Stimulated activated naive CD4-positive, alpha-beta T cell (primary cell): ENCODE measurements at regions not wholly inside any gene's neighbourhood (a gene's known extent, or its start where the extent isn't known, plus 50 kb on each side); places are given as distances from the start of the nearest gene placed in this dataset.
"Not testable (repeated sequence)": the region's sequence is repeated elsewhere in the genome, so short reads cannot be mapped to it uniquely, and the experiment has no call there.

Source experiments
- DNase-seq, 6 experiments: peaks; one replicate each; lab custom pipeline; 2025; lab: John Stamatoyannopoulos, UW

DNA sequence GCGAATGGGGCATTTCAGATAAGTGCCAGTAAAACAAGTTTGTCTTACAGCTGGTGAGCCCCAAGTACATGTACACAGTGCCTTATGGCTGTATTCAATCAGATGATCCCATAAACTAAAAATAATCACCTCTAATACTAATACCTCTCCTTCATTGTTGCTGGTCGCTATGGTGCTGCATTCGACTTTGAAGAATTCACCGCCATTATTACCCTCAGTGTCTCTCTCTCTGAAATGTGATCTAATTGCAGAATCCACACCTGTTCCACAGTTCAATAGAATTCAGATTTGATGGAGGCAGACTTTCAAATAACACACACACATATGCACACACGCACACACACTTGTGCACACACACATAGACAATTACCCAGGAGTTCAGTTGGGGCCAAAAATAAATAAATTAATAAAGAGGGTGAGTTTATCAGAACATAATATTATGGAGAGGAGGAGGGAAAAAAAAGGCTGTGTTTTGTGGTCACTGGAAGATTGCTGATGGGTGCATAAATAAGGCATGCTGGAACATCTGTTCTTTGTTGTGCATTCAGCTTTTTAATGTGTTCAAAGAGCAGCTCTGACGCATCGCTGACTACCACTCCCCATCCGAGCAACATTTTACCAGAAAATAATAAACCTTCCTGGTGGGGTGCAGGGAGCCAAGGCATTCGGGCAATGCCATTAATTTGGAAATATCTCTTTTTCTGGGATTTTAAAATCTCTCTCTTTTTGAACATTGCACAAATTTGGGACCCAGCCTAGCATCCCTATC lies 235.7 kb downstream of the SATB1 start:
- no peak for DNase-seq

DNA sequence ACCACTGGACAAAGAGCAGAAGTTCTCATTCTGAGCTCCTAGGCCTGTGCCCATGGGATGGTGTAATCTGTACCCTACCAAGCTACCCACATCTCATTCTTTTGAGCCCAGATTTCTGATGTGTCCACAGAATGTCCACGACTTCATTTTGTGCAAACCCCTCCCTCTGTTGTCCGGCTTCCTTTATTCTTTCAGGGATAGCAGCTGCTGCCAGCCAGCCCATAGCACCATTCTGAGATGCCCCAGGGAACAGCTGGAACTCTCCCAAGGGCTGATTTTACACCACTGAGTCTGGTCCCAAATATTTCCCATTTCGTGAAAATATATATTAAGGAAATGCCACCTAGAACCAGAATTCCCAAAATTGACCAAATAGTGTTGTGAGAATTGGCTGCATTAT lies 236.6 kb downstream of the SATB1 start:
- DNase-seq = no peak

DNA sequence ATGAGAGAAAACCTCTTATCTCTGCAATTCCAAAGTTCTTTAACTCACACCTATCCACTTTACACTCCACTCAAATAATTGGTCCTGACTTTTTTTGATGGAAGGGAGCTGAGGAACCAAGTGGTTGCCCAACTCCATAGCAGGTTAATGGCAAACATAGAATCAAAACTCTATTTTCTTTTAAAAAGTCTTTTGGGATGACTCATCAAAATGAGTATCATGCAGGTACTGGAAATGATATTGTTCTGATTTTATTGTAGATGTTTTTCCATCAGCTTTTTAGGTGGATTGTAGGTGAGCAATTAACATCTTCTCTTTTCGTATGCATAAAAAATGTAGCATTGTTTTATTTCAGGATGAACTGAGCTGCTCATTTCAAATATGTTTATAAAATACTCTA lies 239.5 kb downstream of the SATB1 start:
- DNase-seq = no peak

DNA sequence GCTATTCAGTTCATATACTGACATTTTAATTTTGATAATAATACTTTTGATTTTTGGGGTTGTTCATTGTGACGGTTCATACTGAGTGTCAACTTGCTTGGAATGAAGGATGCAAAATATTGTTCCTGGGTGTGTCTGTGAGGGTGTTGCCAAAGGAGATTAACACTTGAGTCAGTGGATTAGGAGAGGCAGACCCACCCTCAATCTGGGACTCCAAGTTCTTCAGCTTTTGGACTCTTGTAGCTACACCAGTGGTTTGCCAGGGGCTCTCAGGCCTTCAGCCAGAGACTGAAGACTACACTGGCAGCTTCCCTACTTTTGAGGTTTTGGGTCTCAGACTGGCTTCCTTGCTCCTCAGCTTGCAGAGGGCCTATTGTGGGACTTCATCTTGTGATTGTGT lies 242.2 kb downstream of the SATB1 start:
- not testable (repeated sequence) for DNase-seq

DNA sequence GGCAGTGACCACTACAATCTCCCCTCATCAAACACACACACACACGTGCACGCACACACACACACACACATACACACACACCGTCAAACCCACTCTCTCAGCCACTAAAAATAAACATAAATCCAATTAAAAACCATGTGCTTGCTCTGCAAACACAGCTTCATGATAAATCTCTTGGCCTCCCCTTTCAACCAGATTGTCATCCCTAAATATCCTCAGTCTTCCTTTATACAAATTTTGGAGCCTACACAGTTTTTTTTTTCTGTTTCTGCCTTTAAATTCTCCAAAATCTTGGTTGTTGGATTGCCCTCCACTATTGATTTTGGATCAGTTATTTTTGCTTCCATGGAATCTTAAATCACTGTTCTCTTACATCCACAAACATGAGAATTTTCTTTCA lies 245.6 kb downstream of the SATB1 start:
- DNase-seq = no peak

DNA sequence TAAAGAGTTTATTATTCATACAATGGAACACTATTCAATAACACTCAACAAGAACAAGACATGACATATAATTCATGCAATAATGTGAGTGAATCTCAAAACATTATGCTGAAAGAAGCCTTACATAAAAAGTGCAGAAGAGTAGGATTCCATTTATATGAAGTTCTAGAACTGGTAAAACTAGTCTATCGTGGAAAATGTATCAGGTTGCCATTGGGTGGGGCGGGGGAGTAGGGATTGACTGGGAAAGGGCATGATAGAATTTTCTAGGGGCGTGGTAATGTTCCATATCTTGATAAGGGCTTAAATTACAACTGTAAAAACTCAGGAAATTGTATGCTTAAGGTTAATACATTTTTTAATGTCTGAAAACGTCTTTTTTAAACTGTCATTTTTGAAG lies 247.9 kb downstream of the SATB1 start:
- no peak for DNase-seq

DNA sequence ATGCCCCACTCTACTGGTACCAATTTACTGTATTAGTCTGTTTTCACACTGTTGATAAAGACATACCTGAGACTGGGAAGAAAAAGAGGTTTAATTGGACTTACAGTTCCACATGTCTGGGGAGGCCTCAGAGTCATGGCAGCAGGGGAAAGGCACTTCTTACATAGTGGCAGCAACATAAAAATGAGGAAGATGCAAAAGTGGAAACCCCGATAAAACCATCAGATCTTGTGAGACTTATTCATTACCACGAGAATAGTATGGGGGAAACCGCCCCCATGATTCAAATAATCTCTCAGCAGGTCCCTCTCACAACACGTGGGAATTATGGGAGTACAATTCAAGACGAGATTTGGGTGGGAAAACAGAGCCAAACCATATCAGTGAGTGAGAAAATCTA lies 251.2 kb downstream of the SATB1 start:
- not testable (repeated sequence) for DNase-seq

DNA sequence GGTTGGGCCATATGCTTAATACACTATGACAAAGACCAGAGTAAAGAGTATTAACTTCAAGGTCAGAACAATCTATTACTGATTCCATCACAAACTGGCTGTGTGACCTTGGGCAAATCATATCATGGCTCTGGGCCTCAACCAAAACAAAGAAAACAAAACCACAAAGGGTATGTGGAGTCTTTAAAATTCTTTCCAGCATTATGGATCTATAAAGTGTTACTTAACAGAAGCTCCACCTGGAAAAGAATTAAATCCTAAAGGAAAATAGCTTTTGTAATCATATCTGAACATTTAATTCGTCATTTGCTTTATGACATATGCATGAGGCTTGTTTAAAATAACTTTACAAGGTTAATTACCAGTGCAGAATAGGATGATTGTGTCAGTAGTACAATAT lies 265.5 kb downstream of the SATB1 start:
- DNase-seq = no peak

DNA sequence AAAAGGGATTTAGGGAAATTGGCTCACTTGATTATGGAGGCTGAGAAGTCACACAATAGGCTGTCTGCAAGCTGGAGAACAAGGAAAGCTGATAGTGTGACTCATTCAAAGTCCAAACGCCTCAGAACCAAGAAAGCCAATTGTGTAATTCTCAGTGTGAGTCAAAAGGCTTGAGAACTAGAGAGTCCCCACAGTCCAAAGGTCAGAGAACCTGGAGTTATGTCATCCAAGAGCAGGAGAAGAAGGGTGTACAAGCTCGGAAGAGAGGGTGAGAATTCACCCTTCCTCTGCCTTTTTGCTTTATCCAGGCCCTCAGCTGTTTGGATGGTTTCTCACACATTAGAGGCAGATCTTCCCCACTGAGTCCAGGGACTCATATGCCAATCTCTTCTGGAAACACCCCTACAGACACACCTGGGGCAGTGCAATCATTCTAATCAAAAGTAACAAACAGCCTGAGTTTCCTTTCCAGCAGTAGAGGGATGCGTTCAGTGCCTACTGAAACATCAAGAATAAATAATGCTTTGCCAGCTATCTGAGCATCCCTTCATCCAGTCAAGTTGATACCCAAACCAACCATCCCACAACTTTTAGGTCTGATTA lies 271.5 kb downstream of the SATB1 start:
- DNase-seq = no peak

DNA sequence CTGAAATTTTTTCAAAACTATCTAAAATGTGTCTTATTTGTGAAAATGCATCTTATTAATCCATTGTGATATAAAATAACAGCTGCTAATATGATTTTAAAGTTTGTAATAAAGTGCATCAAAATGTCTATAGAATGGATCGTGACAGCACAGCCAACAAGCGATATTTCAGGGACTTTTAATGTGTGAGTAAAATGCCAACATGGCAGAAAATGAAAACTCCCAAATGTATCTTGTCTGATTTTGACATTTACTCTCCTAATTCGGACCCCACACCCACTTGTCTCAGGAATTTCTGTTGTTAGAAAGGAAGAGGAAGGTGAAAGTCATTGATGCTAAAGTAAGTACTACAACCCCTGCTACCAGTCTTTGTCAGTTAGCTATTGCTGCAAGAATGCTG lies 273.9 kb downstream of the SATB1 start:
- DNase-seq = no peak

DNA sequence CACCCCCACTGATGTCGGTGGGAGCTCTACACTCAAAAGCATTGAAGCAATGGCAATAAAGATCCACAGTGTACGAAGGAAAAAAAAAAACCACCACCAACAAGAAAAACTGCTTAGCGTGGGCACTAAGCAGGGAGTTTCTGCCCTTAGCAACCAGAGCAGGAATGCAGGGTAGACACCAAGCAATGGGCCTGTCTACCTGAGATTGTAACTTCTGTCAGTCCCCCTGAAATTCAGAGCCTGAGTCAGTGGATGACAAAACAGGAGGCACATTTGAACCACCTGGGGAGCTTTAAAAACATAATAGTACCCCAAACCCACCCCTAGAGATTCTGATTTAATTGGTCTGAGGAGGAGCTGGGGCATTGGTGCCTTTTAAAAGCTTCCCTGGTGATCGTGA lies 275.2 kb downstream of the SATB1 start:
- no peak for DNase-seq

DNA sequence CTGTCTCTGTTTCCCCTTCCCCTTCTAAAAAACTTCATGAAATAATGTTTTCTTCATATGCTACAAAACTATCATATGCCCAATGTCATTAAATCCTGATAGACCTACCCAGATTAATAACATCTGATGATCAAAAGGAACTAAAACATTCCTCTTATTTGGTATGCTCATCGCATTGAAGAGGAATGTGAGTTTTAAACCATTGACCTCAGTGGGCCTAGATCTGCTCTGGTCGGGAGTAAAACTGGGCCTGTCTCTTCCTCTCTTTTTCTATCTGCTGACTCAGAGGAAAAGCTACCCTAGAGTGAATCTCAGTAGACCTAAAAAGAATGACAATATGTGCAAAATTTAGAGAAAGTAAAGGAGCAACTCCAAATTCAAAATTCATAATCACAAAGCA lies 275.8 kb downstream of the SATB1 start:
- DNase-seq = no peak

DNA sequence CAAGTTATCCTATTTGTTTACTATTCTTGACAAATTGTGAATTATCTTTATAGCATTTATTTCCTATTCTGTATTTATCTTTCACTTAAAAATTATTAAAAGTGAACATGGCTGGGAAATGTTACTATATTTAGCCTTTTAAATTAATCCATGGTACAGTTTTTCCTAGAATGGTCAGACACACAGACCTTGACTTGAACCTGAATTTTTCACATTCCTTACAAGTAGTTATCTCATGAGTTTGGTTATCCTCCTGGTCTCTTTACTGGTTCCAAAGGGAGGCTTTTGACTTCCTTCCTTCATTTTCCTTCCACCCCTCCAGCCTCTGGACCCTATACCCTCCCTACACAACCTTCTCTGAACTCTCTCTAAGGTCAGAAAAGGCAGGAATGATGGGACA lies 280.6 kb downstream of the SATB1 start:
- no peak for DNase-seq

DNA sequence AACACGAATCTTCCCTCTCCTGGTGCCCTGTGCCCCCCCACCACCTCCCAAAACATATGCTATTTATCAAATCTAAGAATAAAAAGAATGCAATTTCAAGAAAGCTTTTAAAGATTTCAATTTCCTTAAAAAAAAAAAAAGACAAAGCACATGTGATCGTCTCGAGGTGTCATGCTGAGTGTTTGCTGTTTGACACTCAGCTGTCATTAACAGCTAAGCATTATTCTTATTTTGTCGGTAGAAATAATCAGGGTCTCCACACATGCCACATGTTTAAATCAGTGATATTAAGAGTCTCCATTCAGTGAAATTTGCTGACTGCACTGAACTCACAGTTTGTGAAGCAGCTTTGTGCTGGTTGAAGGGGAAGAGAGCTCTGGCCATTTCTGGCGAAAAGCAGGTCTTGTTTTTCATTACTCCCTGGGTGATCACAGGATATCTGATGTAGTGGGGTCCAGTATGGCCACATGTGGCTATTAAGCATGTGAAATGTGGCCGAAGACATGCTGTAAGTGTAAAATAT lies 281.8 kb downstream of the SATB1 start:
- no peak for DNase-seq

DNA sequence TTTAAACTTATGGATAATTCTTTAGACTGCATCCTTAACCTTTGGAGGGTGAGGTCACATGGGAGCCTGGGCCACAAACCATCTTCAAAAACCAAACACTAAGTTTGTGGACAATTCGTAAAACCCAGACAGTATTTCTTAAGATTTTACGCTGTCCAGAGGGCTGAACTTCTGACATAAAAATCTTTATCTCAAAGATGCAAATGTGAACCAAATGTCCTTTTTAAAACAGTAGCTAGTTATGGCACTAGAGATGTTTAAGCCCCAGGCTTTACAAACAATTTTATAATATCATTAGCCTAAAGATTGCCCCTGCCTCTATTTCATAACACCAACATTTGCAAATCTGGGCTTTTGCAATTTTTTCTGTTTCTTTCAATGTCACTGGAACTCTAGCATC lies 287.2 kb downstream of the SATB1 start:
- DNase-seq = no peak

DNA sequence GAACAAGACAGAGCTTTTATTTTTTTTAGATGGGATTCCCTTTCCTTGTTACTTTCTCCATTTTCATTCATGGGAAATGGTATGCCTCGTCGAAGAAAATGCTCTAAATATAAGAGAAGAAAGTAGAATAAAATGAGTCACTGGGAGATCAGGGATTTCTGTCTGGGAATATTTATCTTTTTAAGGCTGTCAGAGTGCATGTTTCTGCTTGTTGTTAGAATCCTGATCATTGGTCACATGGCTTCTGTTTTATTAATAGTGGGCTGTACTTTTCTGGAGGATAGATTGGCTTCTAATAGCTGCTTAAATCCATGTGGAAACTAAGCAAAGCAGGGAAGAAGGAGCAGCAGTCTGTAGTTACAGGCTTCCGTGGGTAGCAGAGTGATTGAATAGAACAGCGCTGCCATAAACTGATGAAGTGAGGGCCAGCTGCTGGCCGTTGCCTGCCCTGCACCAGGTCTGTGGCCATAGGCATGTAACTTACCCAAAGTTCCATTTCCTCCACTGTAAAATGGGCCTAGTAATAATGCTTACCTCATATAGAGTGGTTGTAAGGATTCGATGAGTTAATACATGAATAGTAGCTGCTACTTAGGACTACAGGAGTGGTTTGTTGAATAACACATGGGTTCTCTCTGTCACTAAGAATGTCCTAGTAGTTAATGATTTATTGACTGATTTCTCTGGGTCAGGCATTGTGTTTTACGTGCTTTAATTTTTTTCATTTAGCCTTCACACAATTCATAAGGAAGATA lies 289.9 kb downstream of the SATB1 start:
- no peak for DNase-seq

DNA sequence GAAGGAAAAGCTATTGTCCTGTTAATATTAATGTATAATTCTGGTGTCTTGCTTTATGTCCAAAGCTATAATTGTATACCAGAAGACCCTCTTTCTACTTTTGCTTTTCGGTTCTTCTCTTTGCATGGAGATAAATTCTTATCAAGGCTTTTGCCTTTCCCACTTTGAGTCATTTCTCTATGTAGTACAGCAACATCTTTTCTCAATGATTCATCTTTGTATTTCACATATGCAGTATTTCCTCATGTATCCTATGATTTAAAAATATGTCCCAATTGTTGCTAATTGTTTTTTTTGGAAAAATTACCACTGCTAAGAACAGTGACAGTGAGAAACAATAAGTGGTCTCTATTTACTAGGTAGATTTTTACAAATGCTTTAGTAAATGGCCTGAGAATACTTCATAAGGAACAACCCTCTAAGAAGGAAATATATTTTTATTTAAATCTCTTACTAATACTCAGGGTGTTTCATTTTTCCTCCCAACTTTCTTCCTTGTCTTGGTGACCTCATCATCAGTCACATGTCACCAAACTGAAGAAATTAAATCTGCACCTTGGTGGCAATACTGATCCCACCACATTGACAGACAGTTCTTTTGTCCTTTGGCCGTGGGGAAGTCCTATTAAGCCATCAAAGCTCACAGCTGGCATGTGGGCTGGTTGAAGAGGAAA lies 290.6 kb downstream of the SATB1 start:
- DNase-seq = no peak

DNA sequence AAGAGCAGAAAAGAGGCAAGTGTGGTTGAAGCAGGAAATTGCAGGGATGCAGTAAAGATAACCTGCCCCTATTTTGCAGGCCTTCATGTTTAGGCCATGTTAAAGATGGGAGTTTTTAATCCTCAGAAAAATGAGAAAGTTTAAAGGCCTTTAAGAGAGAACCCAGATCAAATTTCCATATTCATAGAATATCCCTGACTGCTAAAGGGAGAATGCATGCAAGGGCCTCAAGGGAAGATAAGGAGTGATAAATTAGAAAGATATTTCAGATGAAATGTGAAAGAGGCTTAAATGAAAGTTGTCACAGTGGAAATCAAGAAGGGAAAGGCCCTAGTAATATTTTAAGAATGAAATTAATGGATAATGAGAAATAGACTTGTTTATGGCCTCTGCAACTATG lies 292.1 kb downstream of the SATB1 start:
- DNase-seq = no peak

DNA sequence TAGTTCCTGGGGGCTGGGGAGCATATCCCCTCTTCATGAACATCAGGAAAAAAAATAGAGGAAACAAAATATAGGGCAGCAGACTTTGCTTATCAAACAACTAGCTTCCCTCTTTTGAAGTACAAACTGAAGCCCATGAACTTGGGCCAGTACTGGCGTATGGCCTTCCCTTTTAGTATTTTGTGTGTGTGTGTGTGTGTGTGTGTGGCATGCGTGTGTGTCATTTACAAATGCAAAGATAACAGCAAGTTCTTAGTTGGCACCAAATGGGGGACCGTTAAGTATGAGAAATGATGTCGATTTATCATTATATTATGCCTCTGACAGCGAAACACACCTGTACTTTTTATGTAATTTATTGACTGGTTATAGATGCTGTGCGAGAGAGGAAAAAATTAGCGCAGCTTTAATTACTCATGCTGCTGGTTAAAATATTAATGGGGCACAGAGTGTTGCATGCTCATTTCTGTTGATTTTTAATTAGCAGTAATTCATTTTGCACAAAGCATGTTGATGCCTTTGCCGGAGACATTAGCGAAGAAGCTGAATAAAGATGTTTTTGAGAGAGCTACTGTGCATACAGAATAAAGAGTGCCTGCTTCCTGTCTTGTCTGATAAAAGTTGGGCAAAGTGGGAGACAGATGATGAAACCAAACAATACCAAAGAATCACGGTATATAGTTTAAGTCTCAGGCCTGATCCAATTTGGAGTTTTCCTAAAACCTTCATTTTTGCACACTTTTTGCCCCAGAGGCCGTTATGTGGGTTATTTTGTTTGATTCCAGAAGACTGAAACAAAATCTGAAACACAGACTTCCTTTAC lies 297.1 kb downstream of the SATB1 start:
- DNase-seq = no peak

DNA sequence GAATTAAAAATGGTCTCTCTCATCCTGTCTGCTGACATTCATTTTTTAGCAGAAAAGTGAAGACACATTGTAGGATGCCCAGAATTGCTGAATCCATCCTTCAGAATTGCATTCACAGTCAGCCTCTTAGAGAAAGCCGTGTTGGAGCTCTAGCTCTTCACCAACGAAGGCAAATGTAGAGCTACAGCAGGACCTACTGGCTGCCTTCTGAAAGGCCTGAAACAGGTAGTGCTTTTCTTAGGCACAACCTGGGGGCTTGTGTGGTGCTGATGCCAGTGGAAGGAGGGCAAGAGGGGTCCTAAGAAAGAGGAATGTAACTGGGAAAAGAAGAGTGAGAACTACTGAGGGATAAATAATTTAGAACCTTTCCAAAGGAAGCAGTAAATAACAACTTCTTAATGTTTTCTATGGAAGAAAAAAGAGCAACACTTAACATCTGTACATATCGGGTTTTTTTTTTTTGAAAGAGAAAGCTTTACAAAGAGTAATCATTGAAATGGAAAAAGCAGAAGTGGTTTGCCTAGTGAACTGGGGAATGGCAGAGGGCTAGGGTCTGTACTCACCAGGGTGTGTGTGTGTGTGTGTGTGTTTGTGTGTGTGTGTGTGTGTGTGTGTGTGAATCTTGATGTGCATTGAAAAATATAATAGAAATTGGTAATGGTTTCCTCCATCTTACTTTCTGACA lies 297.8 kb downstream of the SATB1 start:
- DNase-seq = no peak

DNA sequence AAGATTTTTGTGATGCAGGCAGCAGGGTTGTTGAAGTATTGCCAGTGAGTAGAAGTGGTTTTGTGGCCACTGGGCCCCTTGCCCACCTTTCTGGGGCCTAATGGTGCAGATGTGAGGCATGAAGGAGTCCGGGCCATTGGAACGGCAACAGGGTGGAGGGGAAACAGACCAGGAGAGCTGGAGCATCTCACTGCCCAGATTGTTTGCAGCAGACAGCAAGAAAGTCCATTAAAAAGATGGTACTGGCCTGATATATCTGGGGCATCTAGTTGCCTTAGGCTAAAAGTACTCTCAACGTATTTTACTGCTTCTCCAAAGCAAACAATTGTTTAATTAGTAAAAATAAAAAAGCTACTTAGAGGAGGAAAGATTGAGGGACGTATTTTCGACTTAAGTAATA lies 298.4 kb downstream of the SATB1 start:
- no peak for DNase-seq
